ENCODE measurements at regions not wholly inside any gene's neighbourhood (a gene's known extent, or its start where the extent isn't known, plus 50 kb on each side); places are given as distances from the start of the nearest gene placed in this dataset.

DNA sequence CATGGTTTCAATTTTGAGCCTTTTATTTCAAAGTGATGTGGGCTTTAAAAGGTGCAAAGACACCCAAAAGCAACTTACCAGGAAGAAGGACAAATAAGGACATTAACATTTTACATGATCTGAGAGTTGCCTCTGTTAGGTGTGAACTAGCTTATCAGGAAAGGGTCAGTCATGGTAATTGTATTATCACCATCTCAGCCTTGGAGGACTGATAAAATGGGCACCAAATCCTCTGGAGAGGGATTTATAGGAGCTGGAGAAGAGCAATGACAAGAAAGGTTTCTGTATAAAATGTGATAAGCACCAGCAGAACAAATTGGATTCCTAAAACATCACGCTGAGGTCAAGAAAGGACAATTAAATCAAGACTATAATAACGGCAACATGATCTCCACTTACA lies 217.7 kb upstream of the PRICKLE1 start:
- no peaks in the 10 kb centered on the region for H3K27me3 ChIP-seq (ENCODE audit: control insufficient read depth, insufficient read depth, low read length)
- Mint-ChIP-seq H3K27ac (no peak overlapping the region), H3K36me3 (no peaks in the 10 kb centered on the region), H3K4me1 (no peaks in the 10 kb centered on the region), H3K27me3 (no peaks in the 10 kb centered on the region), H3K9me3 (peaks cover 0 to 3% (median 0%) of the 10 kb centered on the region in 7 donors), H3K4me3 (no peak overlapping the region)
- no peak overlapping the region for H3K4me3 ChIP-seq (ENCODE audit: low read depth, low read length)
- no peaks in the 10 kb centered on the region for H3K36me3 ChIP-seq (ENCODE audit: control insufficient read depth, insufficient read depth, low read length)
- ATAC-seq (ENCODE audit: low read depth in 2 of 2) = no peak
- no peak overlapping the region for H3K27ac ChIP-seq (ENCODE audit: insufficient read depth, low read length, poor library complexity, severe bottlenecking)
- no peaks in the 10 kb centered on the region for H3K4me1 ChIP-seq (ENCODE audit: control insufficient read depth, insufficient read depth, low read length, poor library complexity, severe bottlenecking)
- DNase-seq = no peak
- H3K9me3 ChIP-seq (ENCODE audit: control insufficient read depth in 2 of 2, low read length in 2 of 2) = no peaks in the 10 kb centered on the region

- Histone ChIP-seq H3K27me3 (ENCODE audit: control insufficient read depth, insufficient read depth, low read length) (no peaks in the 10 kb centered on the region), H3K4me1 (ENCODE audit: control insufficient read depth, insufficient read depth, low read length, poor library complexity, severe bottlenecking) (no peaks in the 10 kb centered on the region), H3K4me3 (ENCODE audit: low read depth, low read length) (no peak overlapping the region), H3K36me3 (ENCODE audit: control insufficient read depth, insufficient read depth, low read length) (no peaks in the 10 kb centered on the region), H3K9me3 (ENCODE audit: control insufficient read depth in 2 of 2, low read length in 2 of 2) (no peaks in the 10 kb centered on the region), H3K27ac (ENCODE audit: insufficient read depth, low read length, poor library complexity, severe bottlenecking) (no peak overlapping the region)
- Mint-ChIP-seq H3K36me3 (no peaks in the 10 kb centered on the region), H3K9me3 (peaks cover 0 to 3% (median 0%) of the 10 kb centered on the region in 7 donors), H3K27ac (no peak overlapping the region), H3K4me1 (no peaks in the 10 kb centered on the region), H3K27me3 (no peaks in the 10 kb centered on the region), H3K4me3 (no peak overlapping the region)
- ATAC-seq (ENCODE audit: low read depth in 2 of 2) = no peak
- DNase-seq = no peak
Measured at GRCh38 chr12:42804928-42805327, 215.4 kb upstream of the PRICKLE1 start.

- no peaks in the 10 kb centered on the region for H3K9me3 ChIP-seq (ENCODE audit: control insufficient read depth in 2 of 2, low read length in 2 of 2)
- DNase-seq = no peak
- no peaks in the 10 kb centered on the region for H3K36me3 ChIP-seq (ENCODE audit: control insufficient read depth, insufficient read depth, low read length)
- H3K27ac ChIP-seq (ENCODE audit: insufficient read depth, low read length, poor library complexity, severe bottlenecking) = no peak overlapping the region
- Mint-ChIP-seq H3K9me3 (peaks cover 0 to 6% (median 0%) of the 10 kb centered on the region in 7 donors), H3K4me3 (no peak overlapping the region), H3K27ac (no peak overlapping the region), H3K36me3 (no peaks in the 10 kb centered on the region), H3K27me3 (no peaks in the 10 kb centered on the region), H3K4me1 (no peaks in the 10 kb centered on the region)
- no peak for ATAC-seq (ENCODE audit: low read depth in 2 of 2)
- H3K4me1 ChIP-seq (ENCODE audit: control insufficient read depth, insufficient read depth, low read length, poor library complexity, severe bottlenecking) = no peaks in the 10 kb centered on the region
- H3K27me3 ChIP-seq (ENCODE audit: control insufficient read depth, insufficient read depth, low read length) = no peaks in the 10 kb centered on the region
- no peak overlapping the region for H3K4me3 ChIP-seq (ENCODE audit: low read depth, low read length)
Measured at GRCh38 chr12:42802785-42803189, 213.2 kb upstream of the PRICKLE1 start.

GRCh38 chr12:42801271-42801670 lies 211.7 kb upstream of the PRICKLE1 start:
- no peak for DNase-seq
- H3K4me1 ChIP-seq (ENCODE audit: control insufficient read depth, insufficient read depth, low read length, poor library complexity, severe bottlenecking) = no peaks in the 10 kb centered on the region
- no peaks in the 10 kb centered on the region for H3K36me3 ChIP-seq (ENCODE audit: control insufficient read depth, insufficient read depth, low read length)
- H3K4me3 Mint-ChIP-seq = no peak overlapping the region
- H3K4me1 Mint-ChIP-seq = no peaks in the 10 kb centered on the region
- no peaks in the 10 kb centered on the region for H3K36me3 Mint-ChIP-seq
- H3K4me3 ChIP-seq (ENCODE audit: low read depth, low read length) = no peak overlapping the region
- H3K27ac ChIP-seq (ENCODE audit: insufficient read depth, low read length, poor library complexity, severe bottlenecking) = no peak overlapping the region
- no peaks in the 10 kb centered on the region for H3K27me3 Mint-ChIP-seq
- no peaks in the 10 kb centered on the region for H3K9me3 ChIP-seq (ENCODE audit: control insufficient read depth in 2 of 2, low read length in 2 of 2)
- no peak overlapping the region for H3K27ac Mint-ChIP-seq
- ATAC-seq (ENCODE audit: low read depth in 2 of 2) = no peak
- peaks cover 0 to 6% (median 0%) of the 10 kb centered on the region in 7 donors for H3K9me3 Mint-ChIP-seq
- H3K27me3 ChIP-seq (ENCODE audit: control insufficient read depth, insufficient read depth, low read length) = no peaks in the 10 kb centered on the region

DNA sequence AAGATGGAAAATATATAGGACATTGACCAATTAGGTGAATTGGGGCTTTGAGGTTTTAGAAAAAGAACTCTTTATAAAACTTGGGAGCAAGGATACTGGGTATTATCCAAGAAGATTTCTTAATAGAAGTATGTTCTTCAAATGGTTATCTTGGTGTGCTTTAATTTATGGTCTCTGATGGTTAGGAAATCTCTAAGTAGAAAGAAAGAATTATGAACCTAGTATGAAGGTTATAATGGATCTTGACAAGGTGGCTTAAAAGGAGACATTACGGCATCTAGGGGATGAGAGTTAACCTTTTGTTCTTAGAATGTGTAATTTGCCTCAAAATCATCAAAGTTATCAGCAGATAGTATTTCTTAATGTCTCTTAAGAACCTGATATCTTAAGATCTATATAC lies 210.4 kb upstream of the PRICKLE1 start:
- no peaks in the 10 kb centered on the region for H3K27me3 ChIP-seq (ENCODE audit: control insufficient read depth, insufficient read depth, low read length)
- DNase-seq (no peak), ATAC-seq (ENCODE audit: low read depth in 2 of 2) (no peak)
- Mint-ChIP-seq H3K36me3 (no peaks in the 10 kb centered on the region), H3K27ac (no peak overlapping the region), H3K9me3 (peaks cover 0 to 6% (median 0%) of the 10 kb centered on the region in 7 donors), H3K4me3 (no peak overlapping the region), H3K4me1 (no peaks in the 10 kb centered on the region), H3K27me3 (no peaks in the 10 kb centered on the region)
- H3K36me3 ChIP-seq (ENCODE audit: control insufficient read depth, insufficient read depth, low read length) = no peaks in the 10 kb centered on the region
- no peaks in the 10 kb centered on the region for H3K9me3 ChIP-seq (ENCODE audit: control insufficient read depth in 2 of 2, low read length in 2 of 2)
- no peaks in the 10 kb centered on the region for H3K4me1 ChIP-seq (ENCODE audit: control insufficient read depth, insufficient read depth, low read length, poor library complexity, severe bottlenecking)
- no peak overlapping the region for H3K4me3 ChIP-seq (ENCODE audit: low read depth, low read length)
- no peak overlapping the region for H3K27ac ChIP-seq (ENCODE audit: insufficient read depth, low read length, poor library complexity, severe bottlenecking)

DNA sequence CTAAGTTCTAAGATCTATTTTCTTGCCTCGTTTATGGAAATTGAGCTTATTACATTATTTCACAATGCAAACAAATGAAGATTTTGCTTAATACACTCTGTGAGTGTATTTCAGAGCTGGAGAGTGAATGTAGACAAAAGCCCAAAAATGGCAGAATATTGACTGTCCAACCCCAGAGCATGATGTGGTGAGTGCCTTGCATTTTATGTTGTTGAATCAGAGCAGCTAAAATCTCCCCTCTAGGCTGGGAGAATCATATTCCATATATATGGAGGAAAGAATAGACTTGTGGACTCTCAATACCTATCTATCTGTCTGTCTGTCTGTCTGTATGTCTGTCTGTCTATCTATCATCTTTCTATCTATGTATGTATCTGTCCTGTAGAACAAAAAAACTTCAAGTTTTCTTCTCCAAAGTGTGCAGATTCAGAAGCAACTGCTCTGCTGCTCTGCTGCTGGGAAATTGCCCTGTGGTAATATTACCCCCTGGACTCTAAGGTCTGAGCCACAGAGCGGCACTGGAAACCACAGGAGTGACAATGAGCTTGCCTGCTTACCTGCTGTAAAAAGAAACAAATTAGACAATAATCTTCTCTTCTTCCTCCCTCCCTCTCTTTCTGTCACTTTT lies 209.4 kb upstream of the PRICKLE1 start:
- no peak overlapping the region for H3K27ac Mint-ChIP-seq
- no peak overlapping the region for H3K4me3 Mint-ChIP-seq
- no peaks in the 10 kb centered on the region for H3K36me3 Mint-ChIP-seq
- Histone ChIP-seq H3K27ac (ENCODE audit: insufficient read depth, low read length, poor library complexity, severe bottlenecking) (no peak overlapping the region), H3K4me1 (ENCODE audit: control insufficient read depth, insufficient read depth, low read length, poor library complexity, severe bottlenecking) (no peaks in the 10 kb centered on the region), H3K36me3 (ENCODE audit: control insufficient read depth, insufficient read depth, low read length) (no peaks in the 10 kb centered on the region), H3K27me3 (ENCODE audit: control insufficient read depth, insufficient read depth, low read length) (no peaks in the 10 kb centered on the region), H3K4me3 (ENCODE audit: low read depth, low read length) (no peak overlapping the region), H3K9me3 (ENCODE audit: control insufficient read depth in 2 of 2, low read length in 2 of 2) (no peaks in the 10 kb centered on the region)
- ATAC-seq (ENCODE audit: low read depth in 2 of 2) (no peak), DNase-seq (no peak)
- H3K4me1 Mint-ChIP-seq = no peaks in the 10 kb centered on the region
- H3K9me3 Mint-ChIP-seq = peaks cover 0 to 7% (median 0%) of the 10 kb centered on the region in 7 donors
- no peaks in the 10 kb centered on the region for H3K27me3 Mint-ChIP-seq

GRCh38 chr12:42794806-42795205 lies 205.3 kb upstream of the PRICKLE1 start:
- ATAC-seq (ENCODE audit: low read depth in 2 of 2) (no peak), DNase-seq (no peak)
- Histone ChIP-seq H3K27me3 (ENCODE audit: control insufficient read depth, insufficient read depth, low read length) (peaks cover 2% of the 10 kb centered on the region), H3K4me3 (ENCODE audit: low read depth, low read length) (no peak overlapping the region), H3K27ac (ENCODE audit: insufficient read depth, low read length, poor library complexity, severe bottlenecking) (no peak overlapping the region), H3K36me3 (ENCODE audit: control insufficient read depth, insufficient read depth, low read length) (no peaks in the 10 kb centered on the region), H3K4me1 (ENCODE audit: control insufficient read depth, insufficient read depth, low read length, poor library complexity, severe bottlenecking) (no peaks in the 10 kb centered on the region), H3K9me3 (ENCODE audit: control insufficient read depth in 2 of 2, low read length in 2 of 2) (no peaks in the 10 kb centered on the region)
- Mint-ChIP-seq H3K27me3 (peaks cover 4% of the 10 kb centered on the region), H3K9me3 (peaks cover 0 to 4% (median 1%) of the 10 kb centered on the region in 7 donors), H3K4me1 (no peaks in the 10 kb centered on the region), H3K36me3 (no peaks in the 10 kb centered on the region), H3K4me3 (no peak overlapping the region), H3K27ac (no peak overlapping the region)

GRCh38 chr12:42793166-42793565 lies 203.6 kb upstream of the PRICKLE1 start:
- Histone ChIP-seq H3K4me1 (ENCODE audit: control insufficient read depth, insufficient read depth, low read length, poor library complexity, severe bottlenecking) (no peaks in the 10 kb centered on the region), H3K36me3 (ENCODE audit: control insufficient read depth, insufficient read depth, low read length) (no peaks in the 10 kb centered on the region), H3K9me3 (ENCODE audit: control insufficient read depth in 2 of 2, low read length in 2 of 2) (no peaks in the 10 kb centered on the region), H3K27ac (ENCODE audit: insufficient read depth, low read length, poor library complexity, severe bottlenecking) (no peak overlapping the region), H3K27me3 (ENCODE audit: control insufficient read depth, insufficient read depth, low read length) (peaks cover 2% of the 10 kb centered on the region), H3K4me3 (ENCODE audit: low read depth, low read length) (no peak overlapping the region)
- H3K4me3 Mint-ChIP-seq = no peak overlapping the region
- no peak overlapping the region for H3K27ac Mint-ChIP-seq
- ATAC-seq (ENCODE audit: low read depth in 2 of 2) (no peak), DNase-seq (no peak)
- H3K4me1 Mint-ChIP-seq = no peaks in the 10 kb centered on the region
- peaks cover 5% of the 10 kb centered on the region for H3K27me3 Mint-ChIP-seq
- H3K36me3 Mint-ChIP-seq = no peaks in the 10 kb centered on the region
- peaks cover 0 to 4% (median 0%) of the 10 kb centered on the region in 7 donors for H3K9me3 Mint-ChIP-seq

All from CD4-positive, CD25-positive, alpha-beta regulatory T cell (primary cell).